ENCODE measurements at regions not wholly inside any gene's neighbourhood (a gene's known extent, or its start where the extent isn't known, plus 50 kb on each side); places are given as distances from the start of the nearest gene placed in this dataset.
"Not testable (repeated sequence)": the region's sequence is repeated elsewhere in the genome, so short reads cannot be mapped to it uniquely, and the experiment has no call there.

DNA sequence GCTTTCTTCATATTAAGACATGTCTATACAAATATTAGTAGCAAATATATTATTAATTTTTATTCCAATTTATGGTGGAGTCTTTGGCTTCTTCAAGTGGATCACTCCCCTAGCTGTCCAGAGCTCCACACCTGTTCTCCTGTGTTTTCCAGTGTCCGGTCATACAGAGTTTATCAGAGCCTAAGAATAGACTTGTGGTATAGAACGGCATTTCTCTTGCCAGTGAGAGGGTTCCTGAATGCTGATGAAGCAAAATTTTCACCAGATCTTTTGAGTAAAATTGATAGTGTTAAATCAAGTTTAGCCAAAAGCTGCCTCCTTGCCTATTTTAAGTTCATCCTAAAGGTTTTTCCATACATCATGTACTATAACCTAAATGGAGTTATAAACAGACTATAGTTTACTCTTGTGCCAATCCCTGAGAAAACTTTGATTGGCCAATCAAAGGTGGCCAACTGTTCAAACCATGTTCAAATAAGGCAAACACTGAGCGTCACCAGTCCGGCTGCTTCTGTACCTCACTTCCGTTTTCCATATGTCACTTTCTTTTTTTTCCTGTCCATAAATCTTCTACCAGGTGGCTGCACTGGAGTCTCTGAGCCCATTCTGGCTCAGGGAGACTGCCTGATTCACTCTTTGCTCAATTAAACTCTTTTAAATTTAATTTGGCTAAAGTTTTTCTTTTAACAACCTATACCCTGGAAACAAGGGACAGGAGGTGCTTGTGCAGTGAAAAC lies 422.7 kb upstream of the FRG2C start:
- DNase-seq (ENCODE audit: low read depth in 1 of 2, low spot score in 1 of 2), result not testable (repeated sequence)

DNA sequence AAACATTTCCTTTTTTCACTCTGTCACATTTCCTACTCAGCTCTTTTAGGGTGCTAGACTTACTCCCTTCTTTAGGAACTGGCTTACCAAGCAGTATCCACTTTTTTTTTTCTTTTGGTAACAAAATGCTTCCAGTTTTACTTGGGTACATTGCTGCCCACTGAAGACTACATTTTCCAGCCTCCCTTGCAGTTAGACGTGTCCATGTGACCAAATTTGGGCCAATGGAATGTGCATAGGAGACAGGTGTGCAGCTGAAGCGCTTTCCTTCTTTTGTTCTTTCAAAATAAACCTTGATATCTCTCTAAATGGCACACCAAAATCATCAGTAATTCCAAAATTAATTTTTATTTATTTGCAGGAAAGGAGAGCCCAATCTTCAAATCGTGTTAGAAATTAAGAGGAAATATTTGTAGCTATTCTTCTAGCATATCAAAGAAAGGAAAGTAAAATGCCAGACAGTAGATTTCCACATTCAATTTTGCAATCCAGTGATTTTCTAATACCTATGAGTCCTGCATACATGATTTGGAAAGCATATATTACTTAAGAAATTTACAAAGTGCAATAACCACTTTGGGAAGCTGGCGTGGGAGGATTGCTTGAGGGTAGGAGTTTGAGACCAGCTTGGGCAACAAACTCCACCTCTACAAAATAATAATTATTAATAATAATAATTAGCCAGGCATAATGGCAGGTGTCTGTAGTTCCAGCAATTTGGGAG lies 422.0 kb upstream of the FRG2C start:
- DNase-seq (ENCODE audit: low read depth in 1 of 2, low spot score in 1 of 2), result no peak

DNA sequence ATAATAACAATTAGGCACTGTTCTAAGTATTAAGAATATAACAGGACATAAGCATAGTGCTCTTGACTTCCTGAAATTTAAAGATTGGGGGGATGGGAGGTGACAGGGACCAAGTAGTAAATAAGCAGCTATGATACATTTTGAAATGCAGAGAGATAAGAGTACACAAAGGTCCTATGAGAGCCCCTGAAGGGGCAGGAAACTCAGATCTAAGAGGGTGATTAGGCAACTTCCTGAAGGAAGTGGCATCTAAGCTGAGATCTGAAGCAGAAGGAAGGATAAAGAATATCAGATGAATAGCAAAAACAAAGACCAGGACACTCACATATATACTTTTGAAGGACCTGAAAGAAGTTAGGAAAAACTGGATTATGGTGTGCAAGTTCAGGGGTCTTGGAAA lies 415.2 kb upstream of the FRG2C start:
- DNase-seq (ENCODE audit: low read depth in 1 of 2, low spot score in 1 of 2), result no peak

DNA sequence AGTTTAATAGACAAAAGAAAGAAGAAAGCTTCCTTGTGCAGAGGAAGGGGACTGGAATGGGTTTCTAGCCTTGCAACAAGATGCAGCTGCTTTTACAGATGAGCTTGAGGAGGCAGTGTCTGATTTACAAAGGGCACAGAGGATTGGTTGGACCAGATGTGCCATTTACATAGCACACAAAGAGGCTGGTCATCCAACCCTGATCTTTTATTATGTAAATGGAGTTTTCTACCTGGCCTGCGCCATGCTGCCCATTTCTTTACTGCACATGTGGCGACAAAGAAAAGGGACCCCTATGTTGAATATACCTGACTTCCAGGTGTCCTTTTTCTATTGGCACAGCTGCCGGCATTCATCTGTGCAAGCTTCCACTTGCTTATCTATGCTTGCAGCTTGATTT lies 409.4 kb upstream of the FRG2C start:
- DNase-seq (ENCODE audit: low read depth in 1 of 2, low spot score in 1 of 2), result no peak

DNA sequence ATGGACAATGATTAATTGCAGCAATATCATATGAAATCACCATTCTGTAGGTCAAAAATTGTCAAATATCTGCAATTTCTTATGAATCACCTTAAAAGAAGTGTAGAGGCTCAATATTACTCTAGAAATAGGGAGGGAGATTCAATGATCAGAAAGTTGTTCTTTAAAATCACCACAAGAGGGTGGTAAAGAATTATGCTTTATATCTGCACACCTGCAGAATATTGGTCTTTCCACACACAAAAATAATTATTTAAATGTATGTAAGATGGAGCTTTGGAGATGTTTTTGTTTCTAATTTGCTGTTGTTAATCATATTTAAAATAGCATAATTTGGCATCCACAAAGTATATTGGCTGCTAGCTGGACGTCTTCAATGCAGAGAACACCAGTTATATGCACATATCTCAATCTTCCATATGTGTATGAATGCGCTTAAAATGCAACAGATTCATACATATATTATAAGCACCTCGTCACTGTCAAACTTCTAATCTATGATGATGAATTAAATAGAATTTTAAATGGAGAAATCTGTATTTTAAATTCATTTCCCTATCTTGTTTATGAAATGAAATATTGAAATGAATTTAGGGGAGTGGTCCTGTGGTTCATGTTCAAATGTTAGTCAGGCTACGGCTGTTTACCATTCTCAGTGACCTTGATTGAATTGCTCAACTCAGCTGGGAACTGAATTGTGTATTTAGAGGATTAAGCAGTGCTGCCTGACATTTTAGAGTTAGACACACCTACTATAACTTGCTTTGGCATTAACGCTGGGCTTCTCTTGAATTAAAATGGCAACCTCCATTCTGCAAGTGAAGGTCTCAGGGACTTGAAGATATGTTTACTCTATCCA lies 405.1 kb upstream of the FRG2C start:
- DNase-seq (ENCODE audit: low read depth in 1 of 2, low spot score in 1 of 2), result not testable (repeated sequence)

DNA sequence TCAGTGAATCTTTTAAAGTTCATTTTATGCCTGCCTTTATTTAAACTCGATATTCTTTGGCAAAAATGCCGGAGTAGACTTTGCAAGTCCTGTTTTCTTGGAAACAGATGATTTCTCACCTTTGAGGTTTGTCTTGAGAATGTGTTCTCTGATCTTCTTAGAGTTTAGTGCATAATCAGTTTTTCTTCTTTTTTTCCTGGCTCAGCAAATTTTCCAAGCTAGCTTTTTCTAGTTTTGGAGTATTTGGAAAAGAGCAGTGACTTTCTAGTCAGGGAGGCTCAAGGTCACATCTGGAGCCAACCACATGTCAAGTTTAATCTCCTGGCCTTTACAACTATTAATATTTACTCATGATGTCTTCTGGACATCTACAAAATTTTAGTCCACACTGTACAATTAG lies 403.2 kb upstream of the FRG2C start:
- DNase-seq (ENCODE audit: low read depth in 1 of 2, low spot score in 1 of 2), result not testable (repeated sequence)

DNA sequence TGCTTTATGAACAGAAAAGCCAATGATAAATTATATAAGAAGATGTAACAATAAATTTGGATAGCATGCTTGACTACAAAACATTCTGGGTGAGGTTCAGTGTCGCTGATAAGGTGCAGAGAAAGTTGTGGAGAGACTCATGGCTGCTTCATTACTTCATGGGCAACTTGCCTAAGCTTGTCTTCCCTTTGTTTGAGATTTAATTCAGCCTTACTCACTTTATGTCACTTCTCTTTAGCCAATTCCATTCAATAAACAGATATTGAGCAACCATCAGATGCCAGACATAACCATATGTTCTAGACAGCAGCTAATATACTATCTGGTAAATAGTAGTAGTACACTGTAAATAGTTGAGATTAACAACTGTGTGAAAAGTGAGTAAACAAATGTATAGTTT lies 401.5 kb upstream of the FRG2C start:
- no peak for DNase-seq (ENCODE audit: low read depth in 1 of 2, low spot score in 1 of 2)

DNA sequence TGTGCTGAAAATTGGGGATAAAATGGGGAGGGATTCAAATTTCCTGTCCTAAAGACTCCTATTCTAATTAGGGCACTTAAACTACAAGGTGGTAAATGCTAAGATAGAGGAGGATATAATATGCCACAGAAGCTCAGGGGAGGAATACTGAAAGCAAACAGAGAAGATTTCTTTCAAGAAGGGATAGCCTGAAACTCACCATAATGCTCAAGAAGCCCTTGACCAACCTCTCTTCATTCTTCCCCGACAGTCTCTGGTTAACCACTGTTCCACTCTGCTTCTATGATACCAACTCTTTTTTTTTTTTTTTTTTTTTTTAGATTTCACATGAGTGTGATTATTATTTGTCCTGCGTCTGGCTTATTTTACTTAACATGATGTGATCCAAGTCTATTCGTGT lies 398.2 kb upstream of the FRG2C start:
- no peak for DNase-seq (ENCODE audit: low read depth in 1 of 2, low spot score in 1 of 2)

DNA sequence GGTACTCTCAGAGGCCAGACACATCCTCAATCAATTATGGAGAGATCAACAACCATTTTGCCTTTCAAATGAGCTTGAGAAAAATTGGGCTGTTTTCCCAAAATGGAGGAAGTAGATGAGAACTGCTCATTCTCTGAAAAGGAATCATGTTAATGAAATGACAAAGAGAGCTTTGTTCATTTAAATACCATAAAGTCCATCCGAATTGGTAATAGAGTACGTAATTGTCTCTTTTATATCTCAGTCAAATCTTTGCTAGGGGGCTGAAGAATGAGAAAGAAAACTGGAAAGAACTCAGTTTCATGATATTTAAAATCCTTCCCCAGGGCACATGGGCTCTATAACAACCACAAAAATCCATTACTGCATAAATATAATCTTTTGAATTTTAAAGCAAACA lies 395.6 kb upstream of the FRG2C start:
- DNase-seq (ENCODE audit: low read depth in 1 of 2, low spot score in 1 of 2), result not testable (repeated sequence)

DNA sequence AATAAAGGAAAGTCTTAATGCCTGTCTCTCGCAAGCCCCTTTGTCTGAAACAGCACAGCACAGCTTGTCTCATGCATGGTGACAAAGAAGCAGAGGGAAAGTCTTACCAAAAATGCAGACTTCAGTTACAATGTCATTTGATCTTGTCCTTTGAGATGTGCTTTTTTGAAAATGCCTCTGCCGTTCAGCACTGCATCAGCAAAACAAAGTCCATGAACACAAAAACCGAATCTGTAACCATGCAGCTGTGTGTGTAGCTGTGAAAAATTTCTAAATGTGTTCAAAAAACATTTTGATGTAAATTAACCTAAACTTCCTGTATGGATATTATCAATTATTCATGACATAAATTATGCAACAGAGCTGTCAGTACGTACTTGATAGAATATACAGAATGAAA lies 391.9 kb upstream of the FRG2C start:
- DNase-seq (ENCODE audit: low read depth in 1 of 2, low spot score in 1 of 2), result not testable (repeated sequence)

DNA sequence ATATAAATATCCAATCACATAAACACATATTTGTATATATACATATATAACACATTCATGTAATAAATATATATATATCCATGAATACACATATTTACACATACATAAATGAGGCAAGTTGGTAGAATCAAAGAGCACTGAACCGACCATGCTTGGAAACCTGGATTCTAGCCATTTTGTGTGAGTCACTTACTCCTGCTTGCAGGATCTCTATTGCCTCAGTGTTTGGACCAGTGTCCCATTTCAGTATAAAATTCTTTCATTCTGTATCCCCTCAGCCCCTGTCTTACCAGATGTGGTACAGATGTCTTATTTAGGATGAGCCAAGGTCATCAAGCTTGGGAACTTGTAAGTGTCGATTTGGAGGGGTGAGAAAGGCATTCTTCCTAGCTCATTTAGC lies 391.4 kb upstream of the FRG2C start:
- DNase-seq (ENCODE audit: low read depth in 1 of 2, low spot score in 1 of 2), result no peak

DNA sequence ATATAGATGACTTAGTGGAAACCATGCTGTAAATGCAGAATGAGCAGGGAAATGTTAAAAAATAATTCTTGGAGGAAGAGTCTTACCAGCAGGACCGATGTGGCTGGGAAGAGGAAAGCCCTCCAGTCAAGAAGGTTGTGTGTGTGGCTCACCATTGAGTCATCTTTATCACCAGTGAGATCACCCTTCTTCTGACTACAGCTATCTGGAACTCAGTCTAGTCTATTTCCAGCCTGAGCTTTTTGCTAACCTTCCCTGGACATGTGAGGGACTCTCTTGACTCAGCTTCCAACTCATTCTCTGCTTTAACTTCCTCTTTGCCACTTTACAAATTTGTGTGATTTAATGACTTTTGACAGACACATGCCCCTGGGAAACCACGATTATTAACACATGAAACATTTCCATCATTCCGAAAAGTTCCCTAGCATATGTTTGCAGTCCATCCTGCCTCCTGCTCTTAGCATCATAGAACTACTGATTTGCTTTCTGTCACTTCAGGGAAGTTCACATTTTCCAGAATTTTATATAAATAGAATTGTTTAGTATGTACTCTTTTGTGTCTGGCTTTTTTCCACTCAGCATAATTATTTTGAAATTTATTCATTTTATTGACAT lies 378.5 kb upstream of the FRG2C start:
- not testable (repeated sequence) for DNase-seq (ENCODE audit: low read depth in 1 of 2, low spot score in 1 of 2)

DNA sequence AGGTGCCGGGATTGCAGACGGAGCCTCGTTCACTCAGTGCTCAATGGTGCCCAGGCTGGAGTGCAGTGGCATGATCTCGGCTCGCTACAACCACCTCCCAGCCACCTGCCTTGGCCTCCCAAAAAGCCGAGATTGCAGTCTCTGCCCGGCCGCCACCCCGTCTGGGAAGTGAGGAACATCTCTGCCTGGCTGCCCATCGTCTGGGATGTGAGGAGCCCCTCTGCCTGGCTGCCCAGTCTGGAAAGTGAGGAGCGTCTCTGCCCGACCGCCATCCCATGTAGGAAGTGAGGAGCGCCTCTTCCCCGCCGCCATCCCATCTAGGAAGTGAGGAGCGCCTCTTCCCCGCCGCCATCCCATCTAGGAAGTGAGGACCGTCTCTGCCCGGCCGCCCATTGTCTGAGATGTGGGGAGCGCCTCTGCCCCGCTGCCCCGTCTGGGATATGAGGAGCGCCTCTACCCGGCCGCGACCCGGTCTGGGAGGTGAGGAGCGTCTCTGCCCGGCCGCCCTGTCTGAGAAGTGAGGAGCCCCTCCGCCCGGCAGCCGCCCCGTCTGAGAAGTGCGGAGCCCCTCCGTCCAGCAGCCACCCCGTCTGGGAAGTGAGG lies 375.1 kb upstream of the FRG2C start:
- DNase-seq (ENCODE audit: low read depth in 1 of 2, low spot score in 1 of 2), result not testable (repeated sequence)

DNA sequence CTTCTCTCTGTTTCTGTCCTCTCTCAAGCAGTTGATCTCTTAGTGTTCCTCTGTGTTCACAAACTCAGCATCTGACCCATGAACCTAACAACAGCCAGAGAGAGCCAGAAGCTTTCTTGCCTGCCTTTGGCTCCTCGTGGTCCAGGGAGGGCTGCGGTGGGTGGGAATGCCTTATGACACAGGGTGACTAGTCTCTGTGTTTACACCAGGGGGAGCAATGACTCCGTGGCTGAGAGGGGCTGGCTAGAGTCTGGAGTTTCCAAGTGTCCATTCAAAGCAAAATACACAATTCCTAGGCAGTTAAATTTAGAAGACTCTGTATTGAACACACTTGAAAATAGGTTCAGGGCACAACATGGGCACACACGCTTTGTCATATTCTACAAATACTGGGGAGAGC lies 370.0 kb upstream of the FRG2C start:
- no peak for DNase-seq (ENCODE audit: low read depth in 1 of 2, low spot score in 1 of 2)

DNA sequence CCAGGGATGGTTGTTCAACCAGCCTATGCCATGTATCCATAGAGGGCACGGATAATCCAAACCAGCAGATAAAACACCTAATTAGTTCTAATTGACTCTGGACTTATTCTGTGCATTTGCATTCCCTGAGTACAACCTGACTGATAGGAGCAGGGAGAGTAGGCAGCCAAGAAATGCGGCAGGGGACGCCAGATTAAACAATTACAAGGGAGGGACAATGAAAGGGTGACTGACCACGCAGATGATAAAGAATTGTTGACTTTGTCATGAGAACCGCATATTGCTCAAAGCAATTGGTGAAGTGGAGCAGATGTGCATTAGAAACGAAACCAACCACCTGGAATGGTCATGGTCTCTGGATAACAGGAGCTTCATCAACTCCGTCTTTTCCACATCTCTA lies 369.1 kb upstream of the FRG2C start:
- DNase-seq (ENCODE audit: low read depth in 1 of 2, low spot score in 1 of 2), result no peak

DNA sequence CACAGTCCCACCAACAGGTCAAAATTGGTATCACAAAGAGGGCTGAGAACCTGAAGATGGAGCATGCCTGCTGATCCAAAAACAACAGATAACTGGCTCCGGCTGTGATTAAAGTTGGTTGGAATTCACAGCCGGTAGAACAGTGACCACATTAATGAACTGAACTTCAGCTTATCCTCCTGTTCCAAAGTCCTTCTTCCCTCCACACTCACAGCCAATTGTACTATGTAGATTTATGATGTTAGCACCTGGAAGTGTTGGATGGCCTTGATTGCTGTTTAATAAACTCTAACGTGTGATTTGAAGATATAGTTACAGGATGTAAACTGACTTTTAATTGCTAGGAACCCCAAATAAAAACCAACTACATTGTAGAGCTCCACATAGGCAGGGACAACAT lies 367.3 kb upstream of the FRG2C start:
- DNase-seq (ENCODE audit: low read depth in 1 of 2, low spot score in 1 of 2), result no peak

DNA sequence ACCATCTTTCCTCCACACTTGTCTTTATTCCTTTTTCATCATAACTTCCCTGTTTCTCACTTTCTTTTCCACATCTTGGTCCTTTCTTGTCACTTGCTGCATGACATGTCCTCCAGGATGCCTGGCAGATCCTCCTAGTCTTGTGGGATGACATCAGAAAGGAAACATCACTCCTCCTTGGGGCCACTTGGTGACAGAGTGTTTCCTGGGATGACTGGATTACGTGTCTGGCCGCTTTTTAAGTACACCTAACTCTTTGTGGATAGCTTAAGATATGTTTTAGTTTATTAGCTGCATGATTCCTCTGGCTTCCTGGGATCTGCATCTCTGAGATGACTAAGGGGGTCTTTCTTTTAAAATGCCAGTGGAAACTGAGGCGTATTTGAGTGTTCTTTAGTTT lies 363.5 kb upstream of the FRG2C start:
- no peak for DNase-seq (ENCODE audit: low read depth in 1 of 2, low spot score in 1 of 2)

DNA sequence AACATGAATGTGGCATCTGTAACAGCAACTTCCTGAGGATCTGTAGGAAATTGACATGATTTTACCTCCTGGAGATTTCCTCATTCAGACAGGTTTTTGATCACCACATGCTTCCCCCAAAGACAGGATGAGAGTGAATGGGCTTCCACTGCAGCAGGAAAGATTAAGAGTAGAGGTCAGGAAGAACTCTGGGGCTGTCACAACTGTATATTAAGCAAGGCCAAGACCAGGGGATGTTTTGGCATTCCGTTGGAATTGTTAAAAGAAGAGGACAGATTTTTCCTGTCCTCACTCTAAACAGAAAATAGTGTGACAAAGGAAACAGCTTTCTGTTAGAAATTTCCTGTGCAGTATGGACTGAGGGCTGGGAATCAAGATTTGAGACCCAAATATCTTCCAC lies 363.1 kb upstream of the FRG2C start:
- not testable (repeated sequence) for DNase-seq (ENCODE audit: low read depth in 1 of 2, low spot score in 1 of 2)

DNA sequence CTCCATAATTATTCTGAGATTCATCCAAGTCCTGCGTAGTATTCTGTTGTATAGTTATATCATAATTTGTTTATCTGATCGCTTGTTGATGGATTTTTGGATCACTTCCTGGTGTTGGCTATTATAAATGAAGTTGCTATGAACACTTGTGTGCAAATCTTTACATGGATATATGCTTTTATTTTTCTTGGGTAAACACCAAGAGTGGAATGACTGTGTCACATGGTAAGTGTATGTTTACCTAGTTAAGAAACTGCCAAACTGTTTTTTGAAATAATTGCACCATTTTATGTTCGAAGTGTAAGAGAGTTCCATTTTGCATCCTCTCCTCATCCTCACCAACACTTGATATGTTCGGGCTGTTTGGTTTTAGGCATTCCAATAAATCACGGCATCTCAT lies 360.4 kb upstream of the FRG2C start:
- no peak for DNase-seq (ENCODE audit: low read depth in 1 of 2, low spot score in 1 of 2)

DNA sequence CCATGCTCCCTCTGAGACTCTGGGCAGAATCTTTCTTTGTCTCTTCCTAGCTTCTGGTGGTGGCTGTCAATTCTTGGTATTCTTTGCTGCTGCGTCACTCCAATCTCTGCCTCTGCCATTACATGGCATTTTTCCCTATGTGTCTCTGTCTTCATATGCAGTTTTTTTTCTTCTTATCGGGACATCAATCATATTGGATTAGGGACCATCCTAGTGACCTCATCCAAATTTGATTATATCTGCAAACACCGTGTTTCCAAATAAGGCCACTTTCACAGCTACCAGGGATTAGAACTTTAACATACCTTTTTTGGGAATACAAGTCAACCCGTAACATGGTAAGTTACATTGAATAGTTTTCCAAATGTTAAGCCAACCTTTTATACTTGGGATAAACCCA lies 358.2 kb upstream of the FRG2C start:
- DNase-seq (ENCODE audit: low read depth in 1 of 2, low spot score in 1 of 2), result no peak

DNA sequence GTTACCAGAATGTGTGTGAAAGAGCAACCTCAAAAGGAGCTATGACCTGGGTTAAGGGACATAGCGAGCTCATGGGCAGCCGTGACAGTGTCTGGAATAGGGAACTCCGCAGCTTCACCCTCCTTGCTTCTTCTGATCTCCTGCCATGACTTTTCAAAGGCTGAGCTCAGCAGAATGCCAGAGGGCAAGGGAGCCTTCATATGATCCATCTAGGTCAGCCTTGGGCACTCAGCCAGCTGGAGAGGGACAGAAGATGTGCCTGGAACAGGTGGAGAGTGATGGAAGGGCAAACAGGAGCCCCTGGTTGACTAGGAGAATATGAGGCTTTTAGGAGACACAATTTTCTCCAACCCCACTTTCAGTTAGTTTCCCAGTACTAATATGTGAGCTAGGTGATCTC lies 352.8 kb upstream of the FRG2C start:
- DNase-seq (ENCODE audit: low read depth in 1 of 2, low spot score in 1 of 2), result not testable (repeated sequence)

Data from activated CD4-positive, alpha-beta T cell treated with anti-CD3 and anti-CD28 coated beads, Interleukin-2, amount 50 U/mL, for 24 hours (primary cell).